Stimulated activated CD8-positive, alpha-beta memory T cell treated with anti-CD3 and anti-CD28 coated beads, Interleukin-12 subunit alpha, Interleukin-12 subunit beta, amount 100 ng/mL, for 4 hours (primary cell): ENCODE measurements at regions not wholly inside any gene's neighbourhood (a gene's known extent, or its start where the extent isn't known, plus 50 kb on each side); places are given as distances from the start of the nearest gene placed in this dataset.

Experiments used
- DNase-seq: peaks from one replicate; pipeline ENCODE4 v3.0.0-alpha.2; 2020; ENCODE audit warnings: low read depth

GRCh38 chr19:30742406-30742938 lies 370.3 kb downstream of the ZNF536 start:
- no peak for DNase-seq

GRCh38 chr19:30741566-30741965 lies 369.4 kb downstream of the ZNF536 start:
- no peak for DNase-seq

GRCh38 chr19:30739394-30739793 lies 367.2 kb downstream of the ZNF536 start:
- DNase-seq = no peak

- DNase-seq = no peak
These were observed 365.9 kb downstream of the ZNF536 start for GRCh38 chr19:30738047-30738446.

GRCh38 chr19:30734669-30735068 lies 362.5 kb downstream of the ZNF536 start:
- no peak for DNase-seq

GRCh38 chr19:30733826-30734550 lies 361.8 kb downstream of the ZNF536 start:
- DNase-seq = no peak

- DNase-seq = no peak
These were observed 359.4 kb downstream of the ZNF536 start for GRCh38 chr19:30731591-30731990.

GRCh38 chr19:30729451-30729850 lies 357.3 kb downstream of the ZNF536 start:
- DNase-seq = no peak

- DNase-seq = no peak
These were observed 350.6 kb downstream of the ZNF536 start for GRCh38 chr19:30722761-30723160.

- DNase-seq = no peak
These were observed 350.0 kb downstream of the ZNF536 start for GRCh38 chr19:30722186-30722585.

GRCh38 chr19:30719999-30720345 lies 347.8 kb downstream of the ZNF536 start:
- DNase-seq = no peak

GRCh38 chr19:30719189-30719998 lies 347.2 kb downstream of the ZNF536 start:
- DNase-seq = no peak

- no peak for DNase-seq
These were observed 346.5 kb downstream of the ZNF536 start for GRCh38 chr19:30718707-30719106.

- DNase-seq = no peak
These were observed 345.8 kb downstream of the ZNF536 start for GRCh38 chr19:30718014-30718413.

GRCh38 chr19:30717381-30717780 lies 345.2 kb downstream of the ZNF536 start:
- no peak for DNase-seq

GRCh38 chr19:30712431-30713337 lies 340.5 kb downstream of the ZNF536 start:
- DNase-seq = no peak

- DNase-seq = no peak
These were observed 339.6 kb downstream of the ZNF536 start for GRCh38 chr19:30711826-30712225.

- no peak for DNase-seq
These were observed 339.1 kb downstream of the ZNF536 start for GRCh38 chr19:30711296-30711695.

- no peak for DNase-seq
These were observed 338.5 kb downstream of the ZNF536 start for GRCh38 chr19:30710721-30711120.

- no peak for DNase-seq
These were observed 336.4 kb downstream of the ZNF536 start for GRCh38 chr19:30708416-30709178.

GRCh38 chr19:30704771-30705330 lies 332.7 kb downstream of the ZNF536 start:
- DNase-seq = no peak
